ENCODE measurements at regions not wholly inside any gene's neighbourhood (a gene's known extent, or its start where the extent isn't known, plus 50 kb on each side); places are given as distances from the start of the nearest gene placed in this dataset.

DNA sequence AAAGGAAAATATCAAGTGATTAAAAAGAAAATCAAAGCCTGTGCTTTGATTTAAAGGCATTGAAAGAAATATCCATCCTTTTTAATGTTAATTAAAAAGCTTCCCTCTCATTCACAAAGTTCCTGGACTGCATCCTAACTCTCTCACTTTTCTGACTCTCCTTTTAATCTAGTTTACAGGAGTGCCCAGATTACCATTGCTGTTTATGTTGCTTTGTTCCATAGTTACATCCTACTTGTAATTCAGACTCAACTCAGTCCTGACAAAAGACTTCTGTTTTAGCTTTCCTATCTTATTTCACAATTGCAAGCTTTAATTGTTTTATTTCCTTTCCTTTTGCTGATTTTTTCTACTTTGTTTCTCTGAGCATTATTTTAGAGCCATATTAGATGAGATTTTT, 160.7 kb upstream of the DTNA start:
- TF ChIP-seq ARNT (IDR thresholded peaks at IDR 0.05) (no peak), HDAC6 (IDR thresholded peaks at IDR 0.05; ENCODE audit: low read depth, low read length) (no peak), HOXA7 (CRISPR knock-in tag; IDR thresholded peaks at IDR 0.05) (no peak)
- TF ChIP-seq, protein P1, sequence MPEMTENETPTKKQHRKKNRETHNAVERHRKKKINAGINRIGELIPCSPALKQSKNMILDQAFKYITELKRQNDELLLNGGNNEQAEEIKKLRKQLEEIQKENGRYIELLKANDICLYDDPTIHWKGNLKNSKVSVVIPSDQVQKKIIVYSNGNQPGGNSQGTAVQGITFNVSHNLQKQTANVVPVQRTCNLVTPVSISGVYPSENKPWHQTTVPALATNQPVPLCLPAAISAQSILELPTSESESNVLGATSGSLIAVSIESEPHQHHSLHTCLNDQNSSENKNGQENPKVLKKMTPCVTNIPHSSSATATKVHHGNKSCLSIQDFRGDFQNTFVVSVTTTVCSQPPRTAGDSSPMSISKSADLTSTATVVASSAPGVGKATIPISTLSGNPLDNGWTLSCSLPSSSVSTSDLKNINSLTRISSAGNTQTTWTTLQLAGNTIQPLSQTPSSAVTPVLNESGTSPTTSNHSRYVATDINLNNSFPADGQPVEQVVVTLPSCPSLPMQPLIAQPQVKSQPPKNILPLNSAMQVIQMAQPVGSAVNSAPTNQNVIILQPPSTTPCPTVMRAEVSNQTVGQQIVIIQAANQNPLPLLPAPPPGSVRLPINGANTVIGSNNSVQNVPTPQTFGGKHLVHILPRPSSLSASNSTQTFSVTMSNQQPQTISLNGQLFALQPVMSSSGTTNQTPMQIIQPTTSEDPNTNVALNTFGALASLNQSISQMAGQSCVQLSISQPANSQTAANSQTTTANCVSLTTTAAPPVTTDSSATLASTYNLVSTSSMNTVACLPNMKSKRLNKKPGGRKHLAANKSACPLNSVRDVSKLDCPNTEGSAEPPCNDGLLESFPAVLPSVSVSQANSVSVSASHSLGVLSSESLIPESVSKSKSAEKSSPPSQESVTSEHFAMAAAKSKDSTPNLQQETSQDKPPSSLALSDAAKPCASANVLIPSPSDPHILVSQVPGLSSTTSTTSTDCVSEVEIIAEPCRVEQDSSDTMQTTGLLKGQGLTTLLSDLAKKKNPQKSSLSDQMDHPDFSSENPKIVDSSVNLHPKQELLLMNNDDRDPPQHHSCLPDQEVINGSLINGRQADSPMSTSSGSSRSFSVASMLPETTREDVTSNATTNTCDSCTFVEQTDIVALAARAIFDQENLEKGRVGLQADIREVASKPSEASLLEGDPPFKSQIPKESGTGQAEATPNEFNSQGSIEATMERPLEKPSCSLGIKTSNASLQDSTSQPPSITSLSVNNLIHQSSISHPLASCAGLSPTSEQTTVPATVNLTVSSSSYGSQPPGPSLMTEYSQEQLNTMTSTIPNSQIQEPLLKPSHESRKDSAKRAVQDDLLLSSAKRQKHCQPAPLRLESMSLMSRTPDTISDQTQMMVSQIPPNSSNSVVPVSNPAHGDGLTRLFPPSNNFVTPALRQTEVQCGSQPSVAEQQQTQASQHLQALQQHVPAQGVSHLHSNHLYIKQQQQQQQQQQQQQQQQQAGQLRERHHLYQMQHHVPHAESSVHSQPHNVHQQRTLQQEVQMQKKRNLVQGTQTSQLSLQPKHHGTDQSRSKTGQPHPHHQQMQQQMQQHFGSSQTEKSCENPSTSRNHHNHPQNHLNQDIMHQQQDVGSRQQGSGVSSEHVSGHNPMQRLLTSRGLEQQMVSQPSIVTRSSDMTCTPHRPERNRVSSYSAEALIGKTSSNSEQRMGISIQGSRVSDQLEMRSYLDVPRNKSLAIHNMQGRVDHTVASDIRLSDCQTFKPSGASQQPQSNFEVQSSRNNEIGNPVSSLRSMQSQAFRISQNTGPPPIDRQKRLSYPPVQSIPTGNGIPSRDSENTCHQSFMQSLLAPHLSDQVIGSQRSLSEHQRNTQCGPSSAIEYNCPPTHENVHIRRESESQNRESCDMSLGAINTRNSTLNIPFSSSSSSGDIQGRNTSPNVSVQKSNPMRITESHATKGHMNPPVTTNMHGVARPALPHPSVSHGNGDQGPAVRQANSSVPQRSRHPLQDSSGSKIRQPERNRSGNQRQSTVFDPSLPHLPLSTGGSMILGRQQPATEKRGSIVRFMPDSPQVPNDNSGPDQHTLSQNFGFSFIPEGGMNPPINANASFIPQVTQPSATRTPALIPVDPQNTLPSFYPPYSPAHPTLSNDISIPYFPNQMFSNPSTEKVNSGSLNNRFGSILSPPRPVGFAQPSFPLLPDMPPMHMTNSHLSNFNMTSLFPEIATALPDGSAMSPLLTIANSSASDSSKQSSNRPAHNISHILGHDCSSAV (CRISPR knock-in tag; IDR thresholded peaks at IDR 0.05; ENCODE audit: borderline replicate concordance), result no peak
- TF ChIP-seq, protein P2, sequence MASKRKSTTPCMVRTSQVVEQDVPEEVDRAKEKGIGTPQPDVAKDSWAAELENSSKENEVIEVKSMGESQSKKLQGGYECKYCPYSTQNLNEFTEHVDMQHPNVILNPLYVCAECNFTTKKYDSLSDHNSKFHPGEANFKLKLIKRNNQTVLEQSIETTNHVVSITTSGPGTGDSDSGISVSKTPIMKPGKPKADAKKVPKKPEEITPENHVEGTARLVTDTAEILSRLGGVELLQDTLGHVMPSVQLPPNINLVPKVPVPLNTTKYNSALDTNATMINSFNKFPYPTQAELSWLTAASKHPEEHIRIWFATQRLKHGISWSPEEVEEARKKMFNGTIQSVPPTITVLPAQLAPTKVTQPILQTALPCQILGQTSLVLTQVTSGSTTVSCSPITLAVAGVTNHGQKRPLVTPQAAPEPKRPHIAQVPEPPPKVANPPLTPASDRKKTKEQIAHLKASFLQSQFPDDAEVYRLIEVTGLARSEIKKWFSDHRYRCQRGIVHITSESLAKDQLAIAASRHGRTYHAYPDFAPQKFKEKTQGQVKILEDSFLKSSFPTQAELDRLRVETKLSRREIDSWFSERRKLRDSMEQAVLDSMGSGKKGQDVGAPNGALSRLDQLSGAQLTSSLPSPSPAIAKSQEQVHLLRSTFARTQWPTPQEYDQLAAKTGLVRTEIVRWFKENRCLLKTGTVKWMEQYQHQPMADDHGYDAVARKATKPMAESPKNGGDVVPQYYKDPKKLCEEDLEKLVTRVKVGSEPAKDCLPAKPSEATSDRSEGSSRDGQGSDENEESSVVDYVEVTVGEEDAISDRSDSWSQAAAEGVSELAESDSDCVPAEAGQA (IDR thresholded peaks at IDR 0.05; ENCODE audit: low read depth), result no peak
- TF ChIP-seq, protein P2 (CRISPR knock-in tag; IDR thresholded peaks at IDR 0.05; ENCODE audit: borderline replicate concordance), result no peak
